Cardiac fibroblast (primary cell): ENCODE measurements at regions not wholly inside any gene's neighbourhood (a gene's known extent, or its start where the extent isn't known, plus 50 kb on each side); places are given as distances from the start of the nearest gene placed in this dataset.

Source experiments
- DNase-seq, 2 donors: peaks; one replicate each; pipeline versions ENCODE4 v3.0.0 to v3.0.0-alpha.2; 2010; ENCODE audit warnings: low read depth in 2 of 2
- H3K4me3 ChIP-seq, 2 donors: replicated peaks in 1 of 2; 1 replicate in 1 of 2; 2 replicates in 1 of 2; pipeline ENCODE4 v1.5.1; 2011; ENCODE audit warnings: low read depth in 2 of 2, low read length in 2 of 2, mild to moderate bottlenecking in 2 of 2, moderate library complexity in 1 of 2
- TF ChIP-seq, protein P1 (sequence below): IDR thresholded peaks from one replicate; pipeline ENCODE4 v1.5.1; 2011; ENCODE audit warnings: low read depth, mild to moderate bottlenecking, low read length, inconsistent platforms

GRCh38 chr22:48680601-48681000 lies 1147.1 kb downstream of the BRD1 start:
- TF ChIP-seq, protein P1, sequence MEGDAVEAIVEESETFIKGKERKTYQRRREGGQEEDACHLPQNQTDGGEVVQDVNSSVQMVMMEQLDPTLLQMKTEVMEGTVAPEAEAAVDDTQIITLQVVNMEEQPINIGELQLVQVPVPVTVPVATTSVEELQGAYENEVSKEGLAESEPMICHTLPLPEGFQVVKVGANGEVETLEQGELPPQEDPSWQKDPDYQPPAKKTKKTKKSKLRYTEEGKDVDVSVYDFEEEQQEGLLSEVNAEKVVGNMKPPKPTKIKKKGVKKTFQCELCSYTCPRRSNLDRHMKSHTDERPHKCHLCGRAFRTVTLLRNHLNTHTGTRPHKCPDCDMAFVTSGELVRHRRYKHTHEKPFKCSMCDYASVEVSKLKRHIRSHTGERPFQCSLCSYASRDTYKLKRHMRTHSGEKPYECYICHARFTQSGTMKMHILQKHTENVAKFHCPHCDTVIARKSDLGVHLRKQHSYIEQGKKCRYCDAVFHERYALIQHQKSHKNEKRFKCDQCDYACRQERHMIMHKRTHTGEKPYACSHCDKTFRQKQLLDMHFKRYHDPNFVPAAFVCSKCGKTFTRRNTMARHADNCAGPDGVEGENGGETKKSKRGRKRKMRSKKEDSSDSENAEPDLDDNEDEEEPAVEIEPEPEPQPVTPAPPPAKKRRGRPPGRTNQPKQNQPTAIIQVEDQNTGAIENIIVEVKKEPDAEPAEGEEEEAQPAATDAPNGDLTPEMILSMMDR, result no peak
- no peak for DNase-seq
- no peak overlapping the region for H3K4me3 ChIP-seq

DNA sequence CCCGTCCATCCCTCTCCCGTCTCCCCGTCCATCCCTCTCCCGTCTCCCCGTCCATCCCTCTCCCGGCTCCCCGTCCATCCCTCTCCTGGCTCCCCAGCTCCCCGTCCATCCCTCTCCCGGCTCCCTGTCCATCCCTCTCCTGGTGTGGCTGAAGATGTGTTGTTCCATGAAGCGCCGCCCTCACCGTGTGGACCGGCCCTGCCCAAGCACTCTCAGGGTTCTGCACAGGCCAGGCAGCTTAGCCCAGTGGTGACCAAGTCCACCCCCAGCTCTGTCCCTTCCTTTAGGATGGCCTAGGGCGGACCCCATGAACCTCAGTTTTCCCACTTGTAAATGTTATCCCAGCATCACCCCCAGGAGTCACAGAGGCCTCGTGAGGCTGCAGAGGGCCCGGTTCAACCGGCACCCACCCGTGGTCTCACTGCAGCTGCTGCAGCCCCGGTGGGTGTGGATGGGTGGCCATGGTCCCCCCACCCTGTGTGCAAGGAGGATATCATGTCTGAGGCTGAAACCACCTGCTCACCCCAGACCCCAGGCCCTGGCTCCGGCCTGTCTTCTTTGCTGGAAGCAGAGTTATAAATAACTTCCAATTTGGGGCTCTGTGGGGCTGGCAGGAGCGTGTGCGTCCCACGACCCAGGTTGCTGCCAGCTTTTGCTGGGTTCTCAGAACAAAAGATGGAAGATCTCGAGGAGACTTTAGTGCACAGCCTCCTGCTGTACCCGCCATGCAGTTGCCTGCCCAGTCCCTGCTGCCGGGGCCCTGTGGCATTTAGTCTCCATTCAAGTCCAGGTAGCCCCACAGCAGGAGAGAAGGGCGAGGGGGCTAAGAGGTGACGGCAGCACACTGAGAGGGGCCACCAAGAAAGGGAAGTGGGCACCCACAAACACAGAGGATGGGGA lies 1147.8 kb downstream of the BRD1 start:
- DNase-seq, result no peak
- TF ChIP-seq, protein P1, result no peak
- no peak overlapping the region for H3K4me3 ChIP-seq

DNA sequence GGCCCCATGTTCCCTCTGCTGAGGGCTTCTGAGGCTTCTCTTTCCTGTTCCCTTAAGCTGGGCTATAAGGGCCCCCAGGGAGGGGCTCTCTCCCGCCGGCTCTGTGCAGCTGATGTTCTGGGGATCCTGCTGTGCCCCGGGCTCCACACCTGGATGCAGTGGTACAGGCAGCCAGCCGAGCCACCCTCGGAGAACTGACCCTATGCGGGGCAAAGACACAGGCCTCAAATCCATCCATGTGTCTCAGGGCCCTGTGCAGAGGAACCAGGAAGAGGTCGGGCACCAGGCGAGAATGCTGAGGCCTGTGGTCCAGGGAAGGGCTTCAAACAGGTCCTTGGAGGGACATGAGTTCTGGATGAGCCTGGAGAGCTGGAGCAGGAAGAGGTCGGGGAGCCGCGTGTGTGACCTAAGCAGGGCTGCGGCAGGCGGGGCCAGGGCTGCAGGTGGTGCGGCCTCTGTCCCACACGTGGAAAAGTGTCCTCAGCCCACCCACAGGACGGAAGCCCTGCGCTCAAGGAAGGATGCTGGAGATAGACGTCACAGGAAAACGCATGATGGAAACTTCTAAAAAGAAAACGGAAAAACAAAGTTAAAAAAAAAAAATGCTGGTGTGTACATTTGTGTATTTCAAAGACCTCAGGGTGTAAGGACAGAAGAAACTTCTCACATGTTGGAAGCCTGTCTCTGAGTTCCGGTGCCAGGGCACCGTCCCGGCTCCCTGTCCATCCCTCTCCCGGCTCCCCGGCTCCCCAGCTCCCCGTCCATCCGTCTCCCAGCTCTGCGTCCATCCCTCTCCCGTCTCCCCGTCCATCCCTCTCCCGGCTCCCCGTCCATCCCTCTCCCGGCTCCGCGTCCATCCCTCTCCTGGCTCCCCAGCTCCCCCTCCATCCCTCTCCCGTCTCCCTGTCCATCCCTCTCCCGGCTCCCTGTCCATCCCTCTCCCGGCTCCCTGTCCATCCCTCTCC lies 1149.2 kb downstream of the BRD1 start:
- DNase-seq, result no peak
- H3K4me3 ChIP-seq, result no peak overlapping the region
- TF ChIP-seq, protein P1, result no peak

- H3K4me3 ChIP-seq, result no peak overlapping the region
- no peak for DNase-seq
- TF ChIP-seq, protein P1, result no peak
Measured at GRCh38 chr22:48677621-48678020, 1150.1 kb downstream of the BRD1 start.

DNA sequence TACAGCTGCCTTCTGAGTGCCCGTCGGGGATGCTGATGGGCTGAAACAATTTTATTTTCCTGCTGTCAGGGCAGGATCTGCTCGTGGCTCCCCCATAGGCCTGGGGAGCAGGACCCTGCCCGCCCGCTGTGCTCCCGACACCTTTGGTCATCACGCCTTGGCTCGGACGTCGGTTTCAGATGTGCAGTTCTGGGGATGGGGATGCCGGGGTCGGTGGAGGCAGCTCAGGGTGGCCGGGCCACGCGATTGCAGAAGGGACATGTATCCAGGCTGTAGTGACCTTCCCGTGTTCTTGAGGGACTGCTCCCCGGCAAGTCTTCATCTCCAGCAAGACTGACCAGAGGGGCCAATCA lies 1150.5 kb downstream of the BRD1 start:
- no peak for DNase-seq
- TF ChIP-seq, protein P1, result no peak
- no peak overlapping the region for H3K4me3 ChIP-seq

DNA sequence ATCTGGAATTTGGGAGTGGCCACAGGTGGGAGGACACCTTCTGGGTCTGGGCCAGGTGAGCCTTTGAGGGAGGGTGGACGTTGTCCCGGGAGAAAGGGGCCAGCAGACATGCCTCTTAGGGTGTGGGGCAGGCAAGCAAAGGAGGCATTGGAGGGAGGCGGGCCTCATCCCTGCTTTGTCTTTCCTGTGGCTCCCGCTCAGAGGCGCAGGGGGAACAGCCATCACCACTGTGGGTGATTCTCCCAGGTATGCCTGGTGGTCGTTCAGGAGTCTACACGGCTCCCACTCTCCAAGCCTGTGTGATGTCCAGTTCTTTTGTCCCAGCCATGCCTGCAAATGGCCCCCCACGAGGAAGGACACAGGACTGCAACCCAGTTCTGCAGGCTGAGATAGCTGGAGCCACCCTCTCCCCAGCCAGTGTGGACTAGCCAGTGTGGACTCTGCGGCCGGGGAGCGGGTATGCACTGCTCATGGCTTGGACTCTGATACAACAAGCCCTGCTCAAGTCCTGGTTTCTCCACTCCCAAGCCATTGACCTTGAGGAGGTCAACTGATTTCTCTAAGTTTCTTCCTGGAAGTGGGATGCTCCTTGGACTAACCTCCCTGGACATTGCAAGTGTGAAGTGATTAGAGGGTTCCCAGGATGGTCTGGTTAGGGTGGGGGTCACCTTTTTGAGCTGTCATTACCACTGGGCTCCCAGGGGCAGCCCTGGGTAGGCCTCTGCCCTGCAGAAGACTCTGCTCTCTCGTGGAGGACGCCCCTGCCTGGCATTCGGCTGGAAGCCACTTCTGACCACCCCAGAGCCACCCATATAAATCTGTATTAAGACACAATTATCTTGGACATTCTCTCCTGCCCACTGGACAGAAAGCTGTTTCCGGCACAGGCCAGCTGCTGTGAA lies 1151.2 kb downstream of the BRD1 start:
- TF ChIP-seq, protein P1, result no peak
- DNase-seq, result no peak
- no peak overlapping the region for H3K4me3 ChIP-seq
